PC-9 (cell line): ENCODE measurements at regions not wholly inside any gene's neighbourhood (a gene's known extent, or its start where the extent isn't known, plus 50 kb on each side); places are given as distances from the start of the nearest gene placed in this dataset.

Experiments used
- BruUV-seq: library from RNA; stranded (reverse); fragments of 400-500 nt; replicated peaks from 2 replicates; lab custom pipeline; 2021; lab: Mats Ljungman, UMichigan
- CTCF ChIA-PET: fragments of 300-600 bp; sonication (Branson Sonifier 250); formaldehyde crosslinking; loops from one replicate; lab custom pipeline; 2022; ENCODE audit warnings: antibody characterized with exemption; lab: Charles Lee
- POLR2A ChIA-PET: fragments of 300-600 bp; sonication (Branson Sonifier 250); formaldehyde crosslinking; loops from one replicate; lab custom pipeline; 2022; ENCODE audit warnings: antibody characterized with exemption; ENCODE audit not compliant: unreplicated experiment; lab: Charles Lee
- DNase-seq, 2 experiments: peaks; one replicate each; pipeline versions ENCODE4 v3.0.0 to v3.0.0-alpha.2; 2015 to 2022; ENCODE audit warnings: mixed read lengths in 1 of 2
- H2AFZ ChIP-seq: fragments of 200-600 bp; sonication (generic); 2 replicates; pipeline ENCODE4 v1.8.1; 2017; ENCODE audit warnings: antibody characterized with exemption
- H3F3A ChIP-seq: fragments of 200-600 bp; sonication (generic); 2 replicates; pipeline ENCODE4 v1.8.1; 2017; ENCODE audit warnings: antibody characterized with exemption, mild to moderate bottlenecking, low read depth; ENCODE audit not compliant: insufficient read depth
- H3K27ac ChIP-seq: fragments of 200-600 bp; sonication (generic); 2 replicates; pipeline ENCODE4 v1.6.1; 2016; ENCODE audit warnings: mixed run types
- H3K27me3 ChIP-seq: fragments of 200-600 bp; sonication (generic); 2 replicates; pipeline ENCODE4 v1.6.1; 2016; ENCODE audit warnings: low read depth, mixed run types; ENCODE audit not compliant: insufficient read depth
- H3K36me3 ChIP-seq: fragments of 200-600 bp; sonication (generic); 2 replicates; pipeline ENCODE4 v1.6.1; 2016; ENCODE audit warnings: low read depth, mixed run types
- H3K4me1 ChIP-seq: fragments of 200-600 bp; sonication (generic); replicated peaks from 2 replicates; pipeline ENCODE4 v1.6.1; 2016; ENCODE audit warnings: mixed run types; ENCODE audit not compliant: insufficient read depth
- H3K4me2 ChIP-seq: fragments of 200-600 bp; sonication (generic); 2 replicates; pipeline ENCODE4 v1.6.1; 2017; ENCODE audit warnings: mixed run types
- H3K4me3 ChIP-seq: fragments of 200-600 bp; sonication (generic); 2 replicates; pipeline ENCODE4 v1.6.1; 2016; ENCODE audit warnings: mixed run types
- H3K79me2 ChIP-seq: fragments of 200-600 bp; sonication (generic); 2 replicates; pipeline ENCODE4 v1.6.1; 2017; ENCODE audit warnings: low read depth, mixed run types
- H3K9me2 ChIP-seq: fragments of 200-600 bp; sonication (generic); 2 replicates; pipeline ENCODE4 v1.8.1; 2017; ENCODE audit warnings: mild to moderate bottlenecking; ENCODE audit not compliant: insufficient read depth
- H3K9me3 ChIP-seq: fragments of 200-600 bp; sonication (generic); 2 replicates; pipeline ENCODE4 v1.8.1; 2016; ENCODE audit warnings: low read depth; ENCODE audit not compliant: insufficient read depth
- H4K20me1 ChIP-seq: fragments of 200-600 bp; sonication (generic); 2 replicates; pipeline ENCODE4 v1.8.1; 2017; ENCODE audit not compliant: insufficient read depth
- CTCF ChIP-seq: fragments of 200-600 bp; sonication (generic); conservative IDR thresholded peaks from 2 replicates; pipeline ENCODE4 v1.6.1; 2017; ENCODE audit warnings: mixed run types, antibody characterized with exemption, mild to moderate bottlenecking, moderate library complexity
- EZH2 ChIP-seq: fragments of 200-600 bp; sonication (generic); IDR thresholded peaks from 2 replicates; pipeline ENCODE4 v1.8.0; 2017; ENCODE audit warnings: antibody characterized with exemption, low read depth
- intact Hi-C: fragments of 100-400 bp; cut with micrococcal nuclease; formaldehyde crosslinking; loops from one replicate; pipeline ENCODE4 v1.10.0; 2022; ENCODE audit not compliant: unreplicated experiment

DNA sequence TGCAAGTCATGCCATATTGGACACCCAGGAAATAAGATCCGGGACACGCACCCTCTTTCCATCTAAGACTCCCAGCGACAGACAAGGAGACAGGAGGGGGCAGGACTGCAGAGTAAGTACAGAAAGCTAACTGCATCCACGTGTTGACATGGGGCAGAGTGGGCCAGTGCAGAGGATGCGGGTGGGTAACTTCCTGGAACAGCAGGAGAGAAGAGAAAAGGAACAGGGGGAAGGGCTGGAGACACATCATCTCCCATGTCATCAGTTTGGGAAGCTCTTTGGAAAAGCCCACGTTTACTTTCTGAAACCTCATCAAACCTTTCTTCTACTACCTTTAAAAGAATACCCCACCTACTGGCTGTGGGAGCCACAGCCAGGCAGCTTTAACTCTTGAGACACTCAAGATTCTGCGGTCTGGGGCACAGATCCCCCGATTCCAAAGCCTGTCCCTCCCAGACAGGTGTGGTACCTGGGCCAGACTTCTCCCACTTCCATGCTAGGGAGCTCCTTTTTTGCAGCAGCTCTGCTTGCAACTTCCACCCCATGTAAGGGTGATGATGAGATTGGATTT, 273.5 kb upstream of the RPL38 start:
- H3K4me2 ChIP-seq = no peak overlapping the region
- no peaks in the 10 kb centered on the region for H3K79me2 ChIP-seq
- H4K20me1 ChIP-seq = no peaks in the 10 kb centered on the region
- no peaks in the 10 kb centered on the region for H3K9me2 ChIP-seq
- H3K27ac ChIP-seq = no peak overlapping the region
- ChIA-PET POLR2A (interaction anchor here (0.5 kb wide), 1 partner anchor 58 kb away, joined by 3 read pairs; no protein-coding TSS in a partner anchor), CTCF (no interaction called here)
- TF ChIP-seq CTCF (no peak), EZH2 (no peak)
- no peak overlapping the region for H3K4me3 ChIP-seq
- H3K36me3 ChIP-seq = no peaks in the 10 kb centered on the region
- no TSS peak for BruUV-seq
- intact Hi-C loops = no loop called here
- H3K9me3 ChIP-seq = no peaks in the 10 kb centered on the region
- no peaks in the 10 kb centered on the region for H3F3A ChIP-seq
- H2AFZ ChIP-seq = no peak overlapping the region
- no peaks in the 10 kb centered on the region for H3K4me1 ChIP-seq
- H3K27me3 ChIP-seq = peaks cover 60% of the 10 kb centered on the region
- no peak for DNase-seq

- no TSS peak for BruUV-seq
- H3F3A ChIP-seq = no peaks in the 10 kb centered on the region
- intact Hi-C loops = no loop called here
Measured at GRCh38 chr17:73932216-73932749, 271.2 kb upstream of the RPL38 start.

GRCh38 chr17:73933164-73933766, 270.2 kb upstream of the RPL38 start:
- ChIA-PET CTCF (no interaction called here), POLR2A (no interaction called here)

More at GRCh38 chr17:73932216-73932749, 271.2 kb upstream of the RPL38 start:
- peaks cover 77% of the 10 kb centered on the region for H3K27me3 ChIP-seq
- ChIA-PET POLR2A (no interaction called here), CTCF (no interaction called here)
- DNase-seq = no peak
- no peaks in the 10 kb centered on the region for H3K4me1 ChIP-seq
- H3K36me3 ChIP-seq = no peaks in the 10 kb centered on the region
- no peaks in the 10 kb centered on the region for H3K79me2 ChIP-seq
- H3K27ac ChIP-seq = no peak overlapping the region
- H3K9me3 ChIP-seq = no peaks in the 10 kb centered on the region
- no peaks in the 10 kb centered on the region for H3K9me2 ChIP-seq
- H2AFZ ChIP-seq = no peak overlapping the region
- no peaks in the 10 kb centered on the region for H4K20me1 ChIP-seq
- no peak overlapping the region for H3K4me2 ChIP-seq
- TF ChIP-seq CTCF (no peak), EZH2 (no peak)
- no peak overlapping the region for H3K4me3 ChIP-seq

More at GRCh38 chr17:73933164-73933766, 270.2 kb upstream of the RPL38 start:
- H3K79me2 ChIP-seq = no peaks in the 10 kb centered on the region
- no peaks in the 10 kb centered on the region for H3K9me2 ChIP-seq
- no peaks in the 10 kb centered on the region for H3F3A ChIP-seq
- no peak overlapping the region for H3K27ac ChIP-seq
- H3K4me3 ChIP-seq = no peak overlapping the region
- no peaks in the 10 kb centered on the region for H4K20me1 ChIP-seq
- H3K27me3 ChIP-seq = peaks cover 84% of the 10 kb centered on the region
- TF ChIP-seq EZH2 (no peak), CTCF (no peak)
- no peaks in the 10 kb centered on the region for H3K9me3 ChIP-seq
- H2AFZ ChIP-seq = no peak overlapping the region
- no peaks in the 10 kb centered on the region for H3K4me1 ChIP-seq
- no TSS peak for BruUV-seq
- DNase-seq = no peak
- no peaks in the 10 kb centered on the region for H3K36me3 ChIP-seq
- H3K4me2 ChIP-seq = no peak overlapping the region
- intact Hi-C loops = no loop called here
